Colonic mucosa (tissue), 4 donors: ENCODE measurements at regions not wholly inside any gene's neighbourhood (a gene's known extent, or its start where the extent isn't known, plus 50 kb on each side); places are given as distances from the start of the nearest gene placed in this dataset.
"Not testable (repeated sequence)": the region's sequence is repeated elsewhere in the genome, so short reads cannot be mapped to it uniquely, and the experiment has no call there.

ENCODE experiments used
- DNase-seq: peaks from one replicate; pipeline ENCODE4 v3.0.0-alpha.2; 2020
- H3K27ac ChIP-seq: fragments of 200-600 bp; one replicate; pipeline ENCODE4 v1.8.0; 2021
- H3K27me3 ChIP-seq: fragments of 200-600 bp; one replicate; pipeline ENCODE4 v1.8.0; 2021
- H3K36me3 ChIP-seq: fragments of 200-600 bp; one replicate; pipeline ENCODE4 v1.8.0; 2021
- H3K4me1 ChIP-seq: fragments of 200-600 bp; one replicate; pipeline ENCODE4 v1.8.0; 2021; ENCODE audit warnings: mild to moderate bottlenecking
- H3K4me3 ChIP-seq: fragments of 200-600 bp; one replicate; pipeline ENCODE4 v1.8.0; 2021
- H3K9ac ChIP-seq, 2 donors: one replicate each; pipeline ENCODE4 v1.7.0; 2013; ENCODE audit warnings: control low read depth in 2 of 2, low read depth in 2 of 2, low read length in 2 of 2
- H3K9me3 ChIP-seq: fragments of 200-600 bp; one replicate; pipeline ENCODE4 v1.8.0; 2021
- CTCF ChIP-seq: fragments of 200-600 bp; IDR thresholded peaks from one replicate; pipeline ENCODE4 v1.8.0; 2022; ENCODE audit warnings: antibody characterized with exemption, mild to moderate bottlenecking
- intact Hi-C: fragments of 100-400 bp; cut with DNase I; formaldehyde crosslinking; loops from one replicate; pipeline ENCODE4 v1.14.1; 2022
- donor health status: healthy.
- donor health status: DM: no; HTN: no; CAD: no.
- donor health status: DM: no; HTN: no; CAD: no.

- Histone ChIP-seq H3K4me3 (no peak overlapping the region), H3K27me3 (no peaks in the 10 kb centered on the region), H3K9me3 (no peaks in the 10 kb centered on the region), H3K36me3 (no peaks in the 10 kb centered on the region), H3K4me1 (no peaks in the 10 kb centered on the region), H3K9ac (no peak overlapping the region), H3K27ac (no peak overlapping the region)
- no peak for DNase-seq
- intact Hi-C loops = no loop called here
- TF ChIP-seq CTCF = no peak
These were observed 182.1 kb downstream of the CYP26B1 start for GRCh38 chr2:71965530-71965929.

- no peaks in the 10 kb centered on the region for H3K4me1 ChIP-seq
- H3K9me3 ChIP-seq = no peaks in the 10 kb centered on the region
- no peak for TF ChIP-seq CTCF
- no peak overlapping the region for H3K9ac ChIP-seq
- H3K36me3 ChIP-seq = no peaks in the 10 kb centered on the region
- intact Hi-C loops = no loop called here
- no peak overlapping the region for H3K27ac ChIP-seq
- H3K27me3 ChIP-seq = no peaks in the 10 kb centered on the region
- no peak overlapping the region for H3K4me3 ChIP-seq
- no peak for DNase-seq
These were observed 184.6 kb downstream of the CYP26B1 start for GRCh38 chr2:71962911-71963694.

- intact Hi-C loops = no loop called here
- no peaks in the 10 kb centered on the region for H3K27me3 ChIP-seq
- no peaks in the 10 kb centered on the region for H3K4me1 ChIP-seq
These were observed 185.3 kb downstream of the CYP26B1 start for GRCh38 chr2:71962350-71962749.

GRCh38 chr2:71961289-71962027 lies 186.2 kb downstream of the CYP26B1 start:
- H3K27ac ChIP-seq = no peak overlapping the region
- DNase-seq = no peak
- intact Hi-C loops = no loop called here
- H3K36me3 ChIP-seq = no peaks in the 10 kb centered on the region
- no peaks in the 10 kb centered on the region for H3K9me3 ChIP-seq
- H3K4me1 ChIP-seq = no peaks in the 10 kb centered on the region
- no peak overlapping the region for H3K4me3 ChIP-seq
- no peak overlapping the region for H3K9ac ChIP-seq
- H3K27me3 ChIP-seq = no peaks in the 10 kb centered on the region
- no peak for TF ChIP-seq CTCF

More at GRCh38 chr2:71962350-71962749, 185.3 kb downstream of the CYP26B1 start:
- Histone ChIP-seq H3K9me3 (no peaks in the 10 kb centered on the region), H3K36me3 (no peaks in the 10 kb centered on the region), H3K4me3 (no peak overlapping the region), H3K9ac (no peak overlapping the region), H3K27ac (no peak overlapping the region)
- no peak for DNase-seq
- TF ChIP-seq CTCF = no peak

GRCh38 chr2:71959494-71959893 lies 188.2 kb downstream of the CYP26B1 start:
- intact Hi-C loops = no loop called here
- Histone ChIP-seq H3K27me3 (no peaks in the 10 kb centered on the region), H3K27ac (no peak overlapping the region), H3K4me3 (no peak overlapping the region), H3K9ac (no peak overlapping the region), H3K36me3 (no peaks in the 10 kb centered on the region), H3K4me1 (no peaks in the 10 kb centered on the region), H3K9me3 (no peaks in the 10 kb centered on the region)
- TF ChIP-seq CTCF = no peak
- DNase-seq = no peak

GRCh38 chr2:71958426-71958825 lies 189.2 kb downstream of the CYP26B1 start:
- intact Hi-C loops, H3K9me3 ChIP-seq, H3K4me1 ChIP-seq, H3K4me3 ChIP-seq, H3K27me3 ChIP-seq, H3K27ac ChIP-seq, H3K36me3 ChIP-seq, DNase-seq, H3K9ac ChIP-seq: not testable (repeated sequence)
